H4 (cell line): ENCODE measurements at regions not wholly inside any gene's neighbourhood (a gene's known extent, or its start where the extent isn't known, plus 50 kb on each side); places are given as distances from the start of the nearest gene placed in this dataset.

ENCODE experiments used
- DNase-seq: peaks from one replicate; pipeline ENCODE4 v3.0.0-alpha.2; 2015; ENCODE audit warnings: low spot score

DNA sequence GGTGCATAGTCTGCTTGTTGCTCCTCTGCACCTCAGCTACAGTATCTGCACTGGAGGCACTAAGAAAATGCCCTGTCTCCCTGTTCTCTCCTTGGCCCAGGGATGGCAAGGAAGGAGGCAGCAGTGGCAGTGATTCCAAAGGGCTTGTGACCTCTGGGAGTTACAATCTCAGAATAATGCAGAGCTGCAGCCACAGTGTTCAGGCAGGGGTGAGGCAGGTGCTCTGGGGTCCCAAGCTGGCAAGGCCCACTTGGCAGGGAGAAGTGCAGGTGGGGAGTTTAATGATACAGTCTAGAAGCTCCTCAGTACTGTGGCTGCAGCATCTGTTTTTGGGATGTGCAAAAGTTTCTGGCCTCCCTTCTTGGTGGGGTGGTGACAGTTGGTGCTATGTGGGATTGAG is 456.4 kb downstream of the CCSER2 start:
- DNase-seq = no peak

- DNase-seq = no peak
These were observed 460.6 kb downstream of the CCSER2 start for GRCh38 chr10:84789026-84789425.

GRCh38 chr10:84798312-84798711 is 469.9 kb downstream of the CCSER2 start:
- DNase-seq = no peak

DNA sequence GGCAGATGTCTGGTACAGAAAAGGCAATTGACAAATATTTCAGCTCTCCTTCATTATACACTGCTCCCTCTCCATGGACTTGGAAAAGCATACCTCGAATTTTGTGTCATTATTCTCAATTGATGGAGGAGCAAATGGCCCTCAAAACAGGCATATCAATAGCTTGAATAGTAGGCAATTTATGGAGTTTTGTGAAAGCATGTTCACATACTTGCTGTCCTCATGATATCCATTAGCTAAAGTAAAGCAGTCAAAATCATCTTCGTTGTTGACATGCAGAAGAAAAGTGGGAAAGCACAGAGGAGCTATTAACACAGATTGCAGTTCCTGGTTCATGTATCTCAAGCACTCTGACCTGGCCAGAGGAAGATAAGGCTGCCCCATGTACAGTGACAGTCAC is 472.8 kb downstream of the CCSER2 start:
- DNase-seq = no peak

- no peak for DNase-seq
These were observed 473.5 kb downstream of the CCSER2 start for GRCh38 chr10:84801916-84802315.

GRCh38 chr10:84805149-84805548 is 476.8 kb downstream of the CCSER2 start:
- no peak for DNase-seq

DNA sequence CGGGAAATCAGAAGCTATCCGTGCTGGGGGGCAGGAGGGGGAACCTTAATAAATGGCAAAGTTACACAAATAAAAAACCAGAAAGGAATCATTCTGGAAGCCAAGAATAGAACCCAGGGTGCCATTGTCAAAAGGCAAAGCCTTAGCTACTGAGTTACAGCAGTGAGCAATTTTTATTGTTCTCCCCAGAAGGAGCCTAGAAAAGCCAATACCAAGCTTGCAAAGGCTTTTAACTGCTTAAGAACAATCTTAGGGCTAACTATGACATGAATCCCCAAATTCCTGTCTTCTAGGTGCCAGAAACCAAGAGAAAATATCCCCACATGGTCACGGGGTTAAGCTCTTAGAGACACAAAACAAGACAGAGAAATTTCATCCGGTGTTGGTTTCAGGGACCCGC is 482.7 kb downstream of the CCSER2 start:
- no peak for DNase-seq

DNA sequence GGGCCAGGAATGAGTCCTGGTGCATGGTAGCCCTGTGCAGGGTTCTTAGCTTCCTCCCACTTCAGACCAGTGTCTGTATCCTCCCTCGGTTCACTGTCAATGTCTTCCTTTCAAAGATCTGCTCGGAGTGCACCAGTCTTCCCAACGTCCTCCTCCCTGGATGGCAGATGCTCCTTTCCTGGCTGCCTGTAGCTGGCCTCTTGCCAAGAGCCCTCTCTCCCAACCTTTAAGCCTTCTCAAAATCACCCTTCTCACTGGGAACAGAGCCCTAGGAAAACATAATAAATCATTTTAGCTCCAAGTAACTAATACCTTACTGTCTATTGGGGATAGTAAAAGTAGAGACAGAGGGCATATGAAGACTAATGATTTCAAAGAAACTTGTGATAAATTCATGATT is 490.6 kb downstream of the CCSER2 start:
- no peak for DNase-seq

DNA sequence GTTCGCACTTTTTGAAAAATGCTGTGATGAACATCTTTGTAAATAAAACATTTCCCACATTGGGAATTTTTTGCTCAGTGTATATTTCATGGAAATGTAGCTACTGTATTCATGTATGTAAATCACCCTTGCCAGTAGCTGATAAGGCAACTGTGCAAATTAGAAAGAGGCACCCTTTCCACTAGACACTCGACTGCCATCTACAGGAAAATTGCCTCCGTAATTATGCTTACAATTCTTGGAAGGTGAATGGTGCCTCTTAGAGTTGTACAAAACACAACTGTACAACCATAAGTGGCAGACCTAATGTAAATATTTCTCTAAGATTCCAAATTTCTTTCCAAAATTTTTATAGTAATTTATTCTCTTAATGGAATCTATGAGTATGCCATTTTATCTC is 491.7 kb downstream of the CCSER2 start:
- no peak for DNase-seq

DNA sequence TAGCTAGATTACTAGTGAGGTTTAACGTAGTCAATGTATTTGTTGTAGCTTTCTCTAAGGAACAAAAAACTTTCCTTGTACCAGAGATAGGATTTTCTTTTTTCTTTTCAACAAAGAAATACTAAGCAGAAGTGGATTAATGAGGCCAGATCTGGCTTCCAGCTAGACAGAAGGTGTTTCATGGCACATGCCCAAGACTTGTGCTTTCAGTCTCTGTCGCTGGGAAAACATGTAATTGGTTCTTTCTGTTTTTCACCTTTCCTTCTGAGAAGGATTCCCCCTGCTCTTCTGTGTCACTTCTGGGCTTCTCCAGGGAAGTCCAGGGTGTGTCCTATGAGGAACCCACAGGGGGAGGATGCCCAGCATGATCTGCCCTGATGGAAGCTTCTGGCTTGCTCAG is 492.2 kb downstream of the CCSER2 start:
- DNase-seq = no peak

- DNase-seq = no peak
These were observed 494.7 kb downstream of the CCSER2 start for GRCh38 chr10:84822931-84823630.

GRCh38 chr10:84824525-84824924 is 496.1 kb downstream of the CCSER2 start:
- no peak for DNase-seq

- DNase-seq = peak; percentile 57
These were observed 496.9 kb downstream of the CCSER2 start for GRCh38 chr10:84825330-84825729.

DNA sequence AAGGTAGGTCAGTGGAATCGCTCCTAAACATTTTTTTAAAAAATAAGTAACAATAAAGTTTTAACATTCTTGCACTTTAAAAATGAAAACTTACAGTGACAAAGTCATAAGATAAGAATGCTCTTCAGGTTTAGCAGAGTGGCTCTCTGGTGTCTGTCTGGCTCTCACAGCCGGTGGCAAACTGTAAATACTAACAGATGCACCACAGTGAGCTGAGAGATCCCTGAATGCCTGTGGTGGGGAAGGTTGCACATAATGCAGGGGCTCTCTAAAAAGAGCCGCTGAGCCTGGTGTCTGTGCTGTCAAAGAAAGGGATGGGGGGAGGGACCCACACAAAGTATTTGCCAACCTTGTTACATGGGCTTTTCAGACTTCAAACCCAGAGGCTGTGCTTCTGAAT is 498.3 kb downstream of the CCSER2 start:
- DNase-seq = peak; percentile 15

GRCh38 chr10:84829131-84829530 is 500.7 kb downstream of the CCSER2 start:
- no peak for DNase-seq

GRCh38 chr10:84837041-84837812 is 508.8 kb downstream of the CCSER2 start:
- no peak for DNase-seq

DNA sequence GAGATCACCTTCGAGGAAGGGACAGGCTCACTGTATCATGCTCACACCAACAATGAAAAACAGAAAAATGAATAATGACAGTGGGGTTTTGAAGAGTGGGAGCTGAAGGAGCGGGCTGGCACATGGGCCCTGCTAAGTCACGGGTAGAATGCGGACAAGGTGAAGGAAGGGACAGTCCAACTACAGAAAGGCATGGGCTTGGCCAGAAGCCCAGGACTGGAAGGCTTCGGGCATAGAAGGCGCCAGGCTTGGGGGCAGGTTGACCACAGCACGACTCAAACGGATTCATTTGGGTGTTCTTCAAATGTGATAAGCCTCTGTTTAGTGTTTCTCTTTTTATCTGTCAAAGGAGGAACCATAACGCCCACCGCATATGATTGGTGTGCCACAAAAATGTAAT is 509.5 kb downstream of the CCSER2 start:
- no peak for DNase-seq

DNA sequence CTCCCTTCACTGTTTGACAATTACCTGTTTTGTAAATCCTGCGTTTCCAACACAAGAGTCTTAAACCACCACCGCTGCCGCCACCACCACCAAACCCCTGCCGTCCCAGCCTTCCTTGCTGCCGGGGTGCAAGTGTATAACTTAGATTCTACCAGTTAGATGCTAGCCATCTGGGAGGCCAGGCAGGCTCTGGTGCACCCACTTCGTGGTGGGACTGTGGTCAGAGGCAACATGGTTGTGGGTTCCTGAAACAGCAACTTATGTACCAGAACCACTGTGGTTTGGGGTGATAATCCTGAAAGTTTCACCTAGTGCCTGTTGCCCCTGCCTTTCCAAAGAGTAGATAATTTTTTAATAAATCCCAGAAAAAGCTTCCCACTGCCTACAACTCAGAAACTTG is 510.5 kb downstream of the CCSER2 start:
- no peak for DNase-seq

DNA sequence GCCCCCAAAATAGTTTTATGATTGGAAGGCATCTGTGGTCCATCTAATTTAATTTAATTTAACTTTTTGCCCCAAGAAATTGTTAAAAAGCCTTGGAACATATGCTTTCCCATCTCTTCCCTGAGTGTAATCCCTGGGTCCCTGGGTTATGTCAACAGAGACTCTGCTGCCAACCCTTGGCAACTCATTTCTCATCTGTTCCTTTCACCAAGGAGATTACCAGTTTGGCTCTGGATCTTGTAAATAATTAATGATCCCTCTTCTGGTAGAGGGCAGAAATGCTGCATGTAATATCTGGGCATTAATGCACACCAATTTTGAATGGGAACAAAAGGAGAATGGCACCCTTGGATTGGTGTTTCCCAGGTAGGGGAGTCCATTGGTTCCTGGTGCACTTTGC is 514.2 kb downstream of the CCSER2 start:
- no peak for DNase-seq

DNA sequence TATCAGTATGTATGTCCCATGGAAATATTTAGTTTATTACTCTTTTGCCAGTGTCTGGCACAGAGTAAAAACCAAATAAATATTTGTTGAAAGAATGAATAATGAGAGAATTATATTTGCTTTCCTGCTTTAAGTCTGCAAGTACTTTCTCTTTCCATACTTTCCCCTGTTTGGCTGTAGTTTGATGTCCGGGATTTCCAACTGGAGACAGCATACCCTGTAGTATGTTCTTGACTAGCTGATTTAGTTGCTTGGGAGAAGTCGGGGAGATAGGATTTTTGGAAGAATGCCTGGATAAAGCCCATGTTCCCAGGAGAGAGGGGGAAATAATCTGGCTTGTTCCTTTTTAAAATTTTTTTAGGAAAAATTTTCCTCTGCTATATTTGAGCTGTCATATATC is 516.1 kb downstream of the CCSER2 start:
- no peak for DNase-seq

GRCh38 chr10:84845628-84846261 is 517.4 kb downstream of the CCSER2 start:
- peak; percentile 49 for DNase-seq

DNA sequence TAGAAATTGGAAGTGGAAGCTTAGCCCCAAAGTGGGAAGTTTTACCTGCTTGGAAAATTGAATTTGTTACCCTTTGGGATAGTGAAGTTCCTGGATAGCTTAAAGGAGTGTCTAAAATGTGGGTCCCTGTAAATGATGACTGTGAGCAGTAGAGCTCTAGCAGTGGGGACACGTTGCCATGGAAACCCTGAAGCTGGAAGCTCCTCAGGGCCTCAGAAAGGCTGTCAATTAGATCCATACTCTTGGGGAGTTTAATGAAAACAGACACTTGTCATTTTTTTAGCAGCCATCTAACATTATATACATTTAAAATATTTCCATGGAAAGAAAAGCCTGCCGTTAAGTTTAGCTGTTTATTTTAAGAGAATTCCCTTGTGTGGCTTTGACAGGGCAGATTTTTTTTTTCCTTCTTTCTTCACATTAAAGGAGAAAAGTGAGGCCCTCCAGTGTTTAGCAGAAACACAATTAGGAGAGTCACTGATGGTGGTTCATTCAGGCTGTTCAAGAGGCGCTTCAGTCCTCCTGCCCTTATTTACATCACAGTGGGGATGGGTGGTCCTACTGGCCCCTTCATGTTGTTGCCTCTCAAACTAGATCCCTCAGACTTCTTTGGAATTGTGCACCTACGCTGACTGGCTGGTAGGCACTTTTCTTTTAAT is 518.4 kb downstream of the CCSER2 start:
- DNase-seq = no peak

DNA sequence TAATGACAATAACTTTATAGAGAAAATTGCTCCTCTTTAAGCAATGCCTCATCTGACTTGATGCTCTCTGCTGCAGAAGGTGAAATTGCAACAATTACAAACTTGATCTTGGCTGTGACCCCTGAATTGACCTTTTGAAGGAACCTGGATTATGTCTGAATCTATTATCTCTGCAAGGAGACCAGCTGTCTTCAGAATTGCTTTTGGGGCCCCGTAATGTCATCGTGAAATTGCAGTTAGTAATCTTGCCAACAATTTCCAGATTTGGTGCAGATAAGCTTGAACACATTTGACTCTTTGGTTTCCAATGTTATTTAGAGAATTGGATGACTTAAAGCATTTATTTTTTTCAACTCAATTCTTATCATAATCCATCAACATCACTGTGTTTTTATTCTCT is 520.6 kb downstream of the CCSER2 start:
- no peak for DNase-seq
